ENCODE measurements at regions not wholly inside any gene's neighbourhood (a gene's known extent, or its start where the extent isn't known, plus 50 kb on each side); places are given as distances from the start of the nearest gene placed in this dataset.
"Not testable (repeated sequence)": the region's sequence is repeated elsewhere in the genome, so short reads cannot be mapped to it uniquely, and the experiment has no call there.

DNA sequence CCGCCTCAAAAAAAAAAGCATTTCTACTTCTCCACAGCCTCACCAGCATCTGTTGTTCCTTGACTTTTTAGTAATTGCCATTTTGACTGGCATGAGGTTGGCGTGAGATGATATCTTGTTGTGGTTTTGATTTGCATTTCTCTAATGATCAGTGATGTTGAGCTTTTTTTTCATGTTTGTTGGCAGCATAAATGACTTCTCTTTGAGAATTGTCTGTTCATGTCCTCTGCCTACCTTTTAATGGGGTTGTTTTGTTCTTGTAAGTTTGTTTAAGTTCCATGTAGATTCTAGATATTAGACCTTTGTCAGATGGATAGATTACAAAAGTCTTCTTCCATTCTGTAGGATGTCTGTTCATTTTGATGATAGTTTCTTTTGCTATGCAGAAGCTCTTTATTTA is 182.9 kb downstream of the FOXG1 start:
- peak; percentile 36 for DNase-seq

DNA sequence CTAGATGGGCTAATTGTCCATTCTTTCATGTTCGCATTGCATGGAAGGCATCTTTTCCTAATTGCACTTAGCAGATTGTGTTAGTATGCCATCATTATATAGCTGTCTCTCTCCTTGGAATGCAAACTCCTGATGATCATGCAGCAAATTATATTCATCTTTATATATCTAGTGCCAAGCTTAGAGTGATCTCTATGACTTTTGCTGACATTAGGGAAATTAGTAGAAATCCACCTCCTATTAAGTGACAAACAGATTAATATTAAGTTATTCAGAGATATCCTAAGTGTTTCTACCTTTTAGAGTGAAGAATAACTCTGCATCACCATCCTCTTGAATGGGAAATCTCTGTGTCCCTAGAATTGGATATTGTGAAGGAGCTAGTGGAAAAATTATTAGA is 185.6 kb downstream of the FOXG1 start:
- DNase-seq = no peak

DNA sequence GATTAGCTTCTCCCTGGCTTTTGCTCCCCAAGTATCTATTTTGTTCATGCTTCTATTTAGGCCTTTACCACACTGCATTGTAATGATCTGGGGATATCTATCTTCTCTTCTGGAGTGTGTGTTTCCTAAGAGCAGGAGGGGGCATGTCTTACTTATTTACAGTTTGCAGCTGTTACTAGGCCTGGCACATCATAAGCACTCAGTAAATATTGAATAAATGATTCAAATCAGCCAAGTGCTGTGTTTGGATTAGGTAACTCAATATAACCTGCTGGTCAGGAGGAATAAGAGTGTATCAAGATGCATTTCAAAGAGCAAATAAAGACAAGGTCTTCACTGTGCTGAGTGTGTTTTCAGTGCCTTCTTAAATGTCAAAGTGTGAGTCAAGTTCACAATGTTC is 186.1 kb downstream of the FOXG1 start:
- peak; percentile 45 for DNase-seq

DNA sequence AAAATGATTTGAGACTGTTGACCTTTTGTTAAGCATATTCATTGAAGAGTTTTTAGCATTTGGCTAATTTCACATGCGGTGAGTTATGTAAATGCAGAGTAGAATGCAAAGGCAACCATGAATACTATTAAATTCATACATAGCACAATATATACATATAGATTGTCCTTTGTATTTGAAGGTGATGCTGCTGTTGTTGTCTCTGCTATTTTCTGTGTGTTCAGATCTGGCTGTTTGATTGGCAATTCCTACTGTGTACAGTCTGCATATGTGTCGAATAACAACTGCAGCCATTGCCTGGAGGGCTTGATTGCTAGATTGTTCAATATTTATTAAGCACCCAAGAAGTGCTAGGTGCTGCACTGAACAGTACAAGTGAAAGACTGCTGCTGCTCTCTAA is 187.4 kb downstream of the FOXG1 start:
- DNase-seq = no peak

DNA sequence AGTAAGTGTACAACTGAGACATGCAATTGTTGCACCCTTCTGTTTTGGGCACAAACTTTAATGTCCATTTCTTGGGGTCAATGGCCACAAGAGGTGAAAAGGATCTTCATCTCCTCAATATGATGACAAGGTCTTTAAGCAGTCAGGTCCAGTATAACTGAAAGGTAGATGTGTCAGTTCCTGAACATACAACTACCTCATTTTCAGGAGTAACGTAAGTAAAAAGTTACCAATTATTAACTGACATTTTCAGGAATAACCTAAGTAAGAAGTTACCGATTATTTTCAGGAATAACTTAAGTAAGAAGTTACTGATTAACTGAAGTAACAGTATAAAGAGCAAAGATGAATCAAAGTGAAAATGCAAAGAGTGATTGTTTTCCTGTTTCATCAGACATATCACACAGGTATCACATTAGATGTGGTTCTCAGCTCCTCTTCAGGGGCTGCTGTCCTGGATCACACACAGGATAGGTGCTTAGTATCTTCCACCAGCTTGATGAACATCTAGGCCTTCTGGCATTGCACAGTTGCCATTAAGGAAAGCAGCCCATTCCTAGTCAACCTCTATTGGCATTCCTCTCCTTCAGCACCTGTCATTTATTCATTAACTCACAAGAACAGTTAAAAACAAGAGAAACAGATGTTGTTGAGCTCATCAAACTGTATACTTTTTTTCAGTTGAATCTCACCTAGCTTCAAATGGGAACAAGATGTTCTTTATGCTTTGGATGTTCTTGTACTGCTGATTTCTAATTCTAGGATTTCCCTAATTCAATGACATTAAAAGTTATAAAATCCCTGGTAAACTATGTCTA is 200.0 kb downstream of the FOXG1 start:
- DNase-seq = peak; percentile 75

DNA sequence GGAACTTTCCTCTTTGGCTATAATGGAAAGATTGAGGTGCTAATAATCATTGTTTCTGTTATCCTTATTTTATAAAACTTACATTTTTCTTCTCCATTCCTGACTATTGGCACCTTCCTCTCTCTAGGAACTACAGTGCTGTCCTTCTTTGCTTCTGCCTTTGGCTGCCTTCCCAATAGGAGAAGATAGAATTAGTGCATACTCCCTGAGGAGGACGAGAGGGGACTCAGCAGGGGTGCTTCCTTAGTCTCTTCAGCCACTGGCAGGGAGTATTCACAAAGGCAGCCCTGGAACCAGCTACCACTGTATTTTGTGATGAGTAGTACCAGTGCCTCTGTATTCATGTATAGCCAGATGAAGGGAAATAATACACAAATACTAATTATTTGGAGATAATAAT is 208.5 kb downstream of the FOXG1 start:
- DNase-seq = no peak

DNA sequence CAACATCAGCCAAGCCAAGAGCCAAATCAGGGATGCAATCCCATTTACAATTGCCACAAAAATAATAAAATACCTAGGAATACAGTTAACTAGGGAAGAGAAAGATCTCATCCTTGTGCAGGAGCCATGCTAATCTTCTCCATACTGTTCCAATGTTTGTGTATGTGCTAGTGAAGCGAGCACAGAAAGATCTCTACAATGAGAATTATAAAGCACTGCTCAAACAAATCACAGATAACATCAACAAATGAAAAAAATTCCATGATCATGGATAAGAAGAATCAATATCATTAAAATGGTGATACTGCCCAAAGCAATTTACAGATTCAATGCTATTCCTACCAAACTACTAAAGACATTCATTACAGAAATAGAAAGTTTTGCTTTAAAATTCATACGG is 215.6 kb downstream of the FOXG1 start:
- no peak for DNase-seq

DNA sequence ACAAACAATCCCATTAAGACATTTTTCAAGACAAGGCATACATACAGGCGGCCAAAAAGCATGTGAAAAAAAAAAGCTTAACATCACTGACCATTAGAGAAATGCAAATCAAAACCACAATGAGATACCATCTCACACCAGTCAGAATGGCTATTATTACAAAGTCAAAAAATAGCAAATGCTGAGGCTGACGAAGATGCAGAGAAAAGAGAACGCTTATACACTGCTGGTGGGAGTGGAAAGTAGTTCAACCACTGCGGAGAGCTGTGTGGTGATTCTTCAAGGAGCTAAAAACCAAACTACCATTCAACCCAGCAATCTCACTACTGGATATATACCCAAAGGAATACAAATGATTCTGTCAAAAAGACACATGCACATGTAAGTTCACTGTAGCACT is 216.7 kb downstream of the FOXG1 start:
- no peak for DNase-seq

DNA sequence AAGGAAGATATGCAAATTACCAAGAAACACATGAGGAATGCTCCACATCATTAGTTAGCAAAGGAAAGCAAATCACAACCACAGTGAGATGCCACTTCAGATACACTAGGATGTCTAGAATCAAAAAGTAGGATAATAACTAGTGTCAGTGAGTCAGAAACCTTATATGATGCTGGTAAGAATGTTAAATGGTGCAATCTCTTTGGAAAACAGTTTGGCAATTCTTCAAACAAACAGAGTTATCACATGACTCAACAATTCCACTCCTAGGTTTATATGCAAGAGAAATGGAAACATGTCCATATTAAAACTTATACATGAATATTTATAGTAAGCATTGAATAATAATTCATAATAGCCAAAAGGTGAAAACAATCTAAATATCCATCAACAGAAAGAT is 220.9 kb downstream of the FOXG1 start:
- no peak for DNase-seq

DNA sequence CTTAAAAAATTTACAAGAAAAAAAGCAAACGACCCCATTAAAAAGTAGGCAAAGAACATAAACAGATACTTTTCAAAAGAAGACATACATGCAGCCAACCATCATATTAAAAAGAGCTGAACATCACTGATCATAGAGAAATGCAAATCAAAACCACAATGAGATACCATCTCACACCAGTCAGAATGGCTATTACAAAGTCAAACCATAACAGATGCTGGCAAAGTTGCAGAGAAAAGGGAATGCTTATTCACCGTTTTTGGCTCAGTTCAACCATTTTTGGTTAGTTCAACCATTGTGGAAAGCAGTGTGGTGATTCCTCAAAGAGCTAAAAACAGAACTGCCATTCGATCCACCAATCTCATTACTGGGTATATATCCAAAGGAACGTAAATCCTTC is 230.6 kb downstream of the FOXG1 start:
- DNase-seq = not testable (repeated sequence)

DNA sequence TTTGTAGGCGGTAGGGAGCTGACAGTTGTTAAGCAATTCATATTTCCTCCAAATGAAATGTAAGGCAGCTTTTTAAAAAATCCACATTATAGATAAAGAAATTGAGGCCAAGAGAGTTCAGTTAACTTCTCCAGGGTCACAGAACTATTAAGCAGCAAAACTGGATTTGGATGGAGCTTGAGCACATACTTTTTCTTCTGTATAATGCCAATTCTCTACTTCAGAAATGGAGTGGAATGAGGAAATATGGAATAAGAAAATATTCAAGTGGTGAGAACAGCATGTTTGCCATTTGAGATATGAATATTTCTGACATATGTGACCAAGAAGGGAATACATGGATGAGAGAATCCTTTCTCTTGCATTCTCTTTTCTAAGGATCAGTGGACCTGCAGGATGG is 233.1 kb downstream of the FOXG1 start:
- no peak for DNase-seq

DNA sequence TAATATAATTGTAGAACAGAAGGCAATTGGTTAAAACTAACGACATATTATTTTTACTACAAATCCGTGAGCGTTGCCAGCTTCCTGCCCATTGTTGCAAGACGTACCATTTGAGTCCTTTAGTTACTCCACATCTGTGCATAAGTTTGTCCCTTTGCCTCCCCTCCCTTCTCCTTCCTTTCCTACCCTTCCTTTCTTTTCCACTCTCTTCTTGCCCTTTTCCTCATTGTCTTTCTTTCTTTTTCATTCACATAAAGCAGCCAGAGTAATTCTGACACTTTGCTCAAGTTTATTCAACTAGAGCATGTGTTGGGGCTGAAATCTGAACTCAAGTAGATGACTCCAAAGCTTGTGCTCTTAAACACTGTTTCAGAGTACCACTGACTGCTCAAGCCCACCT is 239.1 kb downstream of the FOXG1 start:
- no peak for DNase-seq

DNA sequence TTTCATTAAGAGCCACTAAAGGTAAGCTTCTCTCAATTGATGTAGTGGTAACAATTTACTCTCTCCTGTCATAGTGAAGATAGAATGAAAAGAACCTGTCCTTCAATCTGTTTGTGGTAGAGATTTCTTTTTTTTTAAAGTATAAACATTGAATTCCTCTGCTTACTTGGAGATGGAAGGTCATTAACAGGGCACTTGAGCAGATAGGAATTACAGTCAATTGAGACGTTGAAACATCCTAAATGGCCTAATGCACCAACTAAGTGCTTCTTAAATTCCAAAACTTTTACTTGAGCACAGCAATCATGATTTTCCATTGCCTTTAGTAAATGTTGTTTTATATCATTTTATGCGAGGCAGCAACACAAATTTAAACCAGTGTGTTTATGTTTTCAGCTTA is 241.4 kb downstream of the FOXG1 start:
- DNase-seq = no peak

DNA sequence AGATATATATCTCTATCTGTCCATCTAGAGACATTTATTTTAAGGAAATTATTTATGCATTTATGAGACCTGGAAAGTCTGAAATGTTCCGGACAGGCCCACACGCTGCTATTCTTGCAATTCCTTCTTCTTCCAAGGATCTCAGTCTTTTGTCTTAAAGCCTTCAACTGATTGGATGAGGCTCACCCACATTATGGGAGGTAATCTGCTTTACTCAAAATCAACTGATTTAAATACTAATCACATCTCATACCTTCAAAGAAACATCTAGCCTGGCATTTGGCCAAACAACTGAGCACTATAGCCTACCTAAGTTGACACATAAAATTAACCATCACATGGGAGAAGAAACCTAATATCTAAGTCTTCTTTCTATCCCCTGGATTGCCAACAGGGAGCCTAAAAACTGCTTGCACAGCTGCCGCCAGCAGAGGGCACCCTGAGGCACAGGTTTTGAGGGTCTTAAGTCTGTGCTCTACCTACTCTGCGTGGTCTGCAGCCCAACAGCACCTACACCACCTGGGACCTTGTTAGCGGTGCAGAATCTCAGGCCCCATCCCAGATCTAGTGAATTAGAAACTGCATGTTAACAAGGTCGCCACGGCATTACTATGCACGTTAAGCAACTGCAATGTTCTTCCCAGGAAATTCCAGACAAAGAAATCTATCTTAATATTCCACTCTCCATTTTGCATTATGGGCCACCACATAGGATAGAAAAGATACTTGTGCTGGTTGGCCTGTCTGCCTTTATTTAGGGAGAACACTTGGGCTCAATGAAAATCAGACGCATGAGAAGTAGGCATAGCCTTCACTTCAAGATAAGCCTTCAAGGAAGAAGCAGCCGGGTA is 249.7 kb downstream of the FOXG1 start:
- peak; percentile 70 for DNase-seq

DNA sequence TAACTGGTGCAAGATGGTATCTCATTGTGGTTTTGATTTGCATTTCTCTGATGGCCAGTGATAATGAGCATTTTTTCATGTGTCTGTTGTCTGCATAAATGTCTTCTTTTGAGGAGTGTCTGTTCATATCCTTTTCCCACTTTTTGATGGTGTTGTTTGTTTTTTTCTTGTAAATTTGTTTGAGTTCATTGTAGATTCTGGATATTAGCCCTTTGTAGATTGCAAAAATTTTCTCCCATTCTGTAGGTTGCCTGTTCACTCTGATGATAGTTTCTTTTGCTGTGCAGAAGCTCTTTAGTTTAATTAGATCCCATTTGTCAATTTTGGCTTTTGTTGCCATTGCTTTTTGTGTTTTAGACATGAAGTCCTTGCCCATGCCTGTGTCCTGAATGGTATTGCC is 256.9 kb downstream of the FOXG1 start:
- not testable (repeated sequence) for DNase-seq

DNA sequence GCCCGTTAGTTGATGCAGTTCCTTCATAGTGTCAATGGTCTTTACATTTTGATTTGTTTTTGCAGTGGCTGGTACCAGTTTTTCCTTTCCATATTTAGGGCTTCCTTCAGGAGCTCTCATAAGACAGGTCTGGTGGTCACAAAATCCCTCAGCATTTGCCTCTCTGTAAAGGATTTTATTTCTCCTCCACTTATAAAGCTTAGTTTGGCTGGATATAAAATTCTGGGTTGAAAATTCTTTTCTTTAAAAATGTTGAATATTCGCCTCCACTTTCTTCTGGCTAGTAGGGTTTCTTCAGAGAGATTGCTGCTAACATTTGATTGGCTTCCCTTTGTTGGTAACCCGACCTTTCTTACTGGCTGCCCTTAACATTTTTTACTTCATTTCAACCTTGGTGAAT is 260.9 kb downstream of the FOXG1 start:
- DNase-seq = not testable (repeated sequence)

DNA sequence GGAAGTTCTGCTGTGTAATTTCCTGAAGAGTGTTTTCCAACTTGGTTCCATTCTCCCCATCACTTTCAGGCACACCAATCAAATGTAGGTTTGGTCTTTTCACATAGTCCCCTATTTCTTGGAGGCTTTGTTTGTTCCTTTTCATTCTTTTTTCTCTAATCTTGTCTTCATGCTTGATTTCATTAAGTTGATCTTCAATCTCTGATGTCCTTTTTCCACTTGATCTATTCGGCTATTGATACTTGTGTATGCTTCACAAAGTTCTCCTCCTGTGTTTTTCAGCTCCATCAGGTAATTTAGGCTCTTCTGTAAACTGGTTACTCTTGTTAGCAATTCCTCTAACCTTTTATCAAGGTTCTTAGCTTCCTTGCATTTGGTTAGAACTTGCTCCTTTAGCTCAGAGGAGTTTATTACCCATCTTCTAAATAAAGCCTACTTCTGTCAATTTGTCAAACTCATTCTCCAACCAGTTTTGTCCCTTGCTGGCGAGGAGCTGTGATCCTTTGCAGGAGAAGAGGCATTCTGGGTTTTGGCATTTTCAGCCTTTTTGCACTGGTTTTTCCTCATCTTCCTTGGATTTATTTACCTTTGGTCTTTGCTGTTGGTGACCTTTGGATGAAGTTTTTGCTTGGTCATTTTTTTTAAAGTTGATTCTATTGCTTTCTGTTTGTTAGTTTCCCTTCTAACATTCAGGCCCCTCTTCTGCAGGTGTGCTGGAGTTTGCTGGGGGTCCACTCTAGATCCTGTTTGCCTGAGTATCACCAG is 261.5 kb downstream of the FOXG1 start:
- not testable (repeated sequence) for DNase-seq

DNA sequence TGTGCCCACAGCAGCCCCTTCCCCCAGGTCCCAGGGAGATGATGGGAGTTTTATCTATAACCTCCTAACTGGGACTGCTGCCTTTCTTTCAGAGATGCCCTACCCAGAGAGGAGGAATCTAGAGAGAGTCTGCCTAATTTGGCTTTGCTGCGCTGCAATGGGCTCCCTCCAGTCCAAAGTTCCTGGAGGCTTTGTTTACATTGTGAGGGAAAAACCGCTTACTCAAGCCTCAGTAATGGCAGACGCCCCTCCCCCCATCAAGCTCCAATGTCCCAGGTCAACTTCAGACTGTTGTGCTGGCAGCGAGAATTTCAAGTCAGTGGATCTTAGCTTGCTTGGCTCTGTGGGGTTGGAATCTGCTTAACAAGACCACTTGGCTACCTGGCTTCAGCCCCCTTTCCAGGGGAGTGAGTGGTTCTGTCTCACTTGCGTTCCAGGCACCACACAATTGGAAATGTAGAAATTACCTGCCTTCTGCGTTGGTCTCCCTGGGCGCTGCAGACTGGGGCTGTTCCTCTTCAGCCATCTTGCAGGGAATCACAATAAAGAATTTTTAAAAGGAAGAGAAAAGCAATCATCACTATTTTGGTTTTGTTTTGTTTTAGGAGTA is 262.5 kb downstream of the FOXG1 start:
- no peak for DNase-seq

DNA sequence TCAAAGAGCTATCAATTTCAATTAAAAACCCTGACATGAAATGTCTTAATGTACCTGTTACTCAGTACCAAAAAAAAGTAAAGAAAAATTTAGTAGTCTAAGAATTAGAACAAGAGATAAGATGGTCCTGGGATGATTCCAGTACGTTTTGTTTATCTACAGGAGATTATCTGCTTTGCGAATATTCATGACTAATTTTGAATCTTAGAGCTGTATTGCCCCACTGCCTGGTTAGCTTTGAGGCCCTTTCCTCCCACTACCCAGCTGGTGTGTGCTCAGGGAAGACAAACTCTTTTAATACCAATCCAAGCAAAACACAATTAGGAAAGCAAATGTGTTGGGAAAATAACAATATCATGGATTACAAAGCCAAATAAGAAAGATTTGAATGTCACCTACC is 263.5 kb downstream of the FOXG1 start:
- DNase-seq = no peak

DNA sequence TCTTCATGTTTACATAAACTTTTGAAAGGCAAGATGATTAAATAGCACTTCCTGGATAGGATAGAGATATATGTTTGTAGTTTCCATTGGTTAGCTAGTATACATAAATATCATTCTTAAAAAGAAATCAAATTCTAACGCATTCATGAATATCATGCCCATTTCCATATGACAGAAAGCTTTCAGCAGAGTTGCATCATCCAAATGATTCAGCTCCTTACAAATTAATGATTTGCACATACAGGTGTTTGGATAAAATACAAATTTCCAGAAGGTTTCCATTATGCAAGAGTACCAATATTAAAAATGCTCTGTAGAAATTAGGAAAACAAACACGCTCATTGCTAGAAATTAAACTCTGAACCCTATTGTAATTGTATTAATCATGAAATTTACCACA is 264.4 kb downstream of the FOXG1 start:
- DNase-seq = no peak

DNA sequence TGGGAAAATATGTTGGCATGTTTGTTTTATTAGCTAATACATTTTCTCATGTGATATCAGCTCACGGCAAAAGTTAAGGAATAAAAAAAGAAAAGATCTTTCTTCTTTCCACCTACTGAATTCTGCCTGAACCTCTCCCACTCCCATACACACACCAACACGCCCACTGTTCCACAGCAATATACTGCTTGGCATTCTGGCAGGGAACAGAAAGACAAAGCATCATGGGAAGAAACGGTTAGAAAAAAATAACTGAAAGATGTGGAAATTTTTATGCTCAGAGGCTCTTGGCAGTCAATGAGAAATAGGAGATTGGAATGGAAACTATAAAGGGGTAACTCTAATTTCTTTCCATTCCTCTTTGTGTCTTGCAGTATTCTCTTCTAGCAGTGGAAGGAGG is 268.5 kb downstream of the FOXG1 start:
- DNase-seq = peak; percentile 31

DNA sequence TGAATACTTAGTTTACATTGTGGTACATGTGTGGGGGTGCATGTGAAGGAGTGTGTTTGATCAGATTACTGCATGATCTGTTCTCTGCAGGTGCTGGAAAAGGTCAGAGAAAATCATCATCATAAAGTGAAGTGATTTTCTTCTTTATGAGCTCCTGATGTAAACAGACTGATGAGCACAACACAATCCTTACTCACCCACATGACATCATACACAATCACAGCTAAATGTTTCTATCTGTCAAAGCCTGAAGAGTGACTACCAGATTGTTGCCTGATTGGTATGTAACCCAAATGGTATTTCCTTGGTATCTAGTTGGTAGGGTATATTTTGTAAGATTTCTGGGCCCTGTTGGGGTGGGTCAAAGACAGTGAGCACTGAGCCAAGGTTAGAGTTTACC is 270.8 kb downstream of the FOXG1 start:
- no peak for DNase-seq

DNA sequence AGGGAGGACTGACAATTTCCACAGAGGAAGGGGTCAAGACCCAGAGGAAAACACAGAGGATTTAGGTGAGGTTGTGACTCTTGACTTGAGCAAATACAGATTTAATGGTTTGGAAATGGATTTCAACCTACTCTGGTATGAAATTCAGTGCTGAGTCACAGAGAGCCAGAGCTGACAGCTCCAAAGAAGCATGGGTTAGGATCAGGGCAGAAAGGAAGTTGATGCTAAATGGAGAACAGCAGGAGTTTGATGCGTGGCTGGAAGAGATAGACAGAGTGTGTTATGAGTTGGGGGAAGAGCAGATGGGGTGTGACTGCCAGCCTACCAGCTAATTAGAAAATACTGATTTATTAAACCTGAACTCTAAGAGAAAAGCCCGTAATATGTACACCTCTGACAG is 272.6 kb downstream of the FOXG1 start:
- peak; percentile 68 for DNase-seq
